Astrocyte (in vitro differentiated cells and primary cell): ENCODE measurements at regions not wholly inside any gene's neighbourhood (a gene's known extent, or its start where the extent isn't known, plus 50 kb on each side); places are given as distances from the start of the nearest gene placed in this dataset.

Experiments
- DNase-seq: peaks from one replicate; pipeline ENCODE4 v3.0.0-alpha.2; 2010; ENCODE audit warnings: low read depth
- FAIRE-seq: peaks from 2 replicates; lab custom pipeline; 2011; peaks lifted over from hg19 to GRCh38; lab: Jason Lieb, UNC
- H2AFZ ChIP-seq: 2 replicates; pipeline ENCODE4 v1.6.0; 2012; ENCODE audit warnings: low read depth, low read length, inconsistent platforms
- H3K27ac ChIP-seq: 2 replicates; pipeline ENCODE4 v1.5.1; 2011; ENCODE audit warnings: low read depth, low read length, inconsistent platforms
- H3K27me3 ChIP-seq: 2 replicates; pipeline ENCODE4 v1.6.0; 2011; ENCODE audit warnings: low read length, inconsistent platforms; ENCODE audit not compliant: insufficient read depth
- H3K36me3 ChIP-seq: 2 replicates; pipeline ENCODE4 v1.5.1; 2011; ENCODE audit warnings: low read length, inconsistent platforms; ENCODE audit not compliant: insufficient read depth
- H3K4me1 ChIP-seq: 2 replicates; pipeline ENCODE4 v1.5.1; 2011; ENCODE audit warnings: low read length, inconsistent platforms; ENCODE audit not compliant: insufficient read depth
- H3K4me2 ChIP-seq: 2 replicates; pipeline ENCODE4 v1.6.0; 2012; ENCODE audit warnings: low read length, inconsistent platforms
- H3K4me3 ChIP-seq: 2 replicates; pipeline ENCODE4 v1.5.1; 2011; ENCODE audit warnings: low read depth, mild to moderate bottlenecking, low read length, inconsistent platforms; ENCODE audit not compliant: insufficient read depth
- H3K79me2 ChIP-seq: 2 replicates; pipeline ENCODE4 v1.6.0; 2012; ENCODE audit warnings: mild to moderate bottlenecking, low read length, inconsistent platforms; ENCODE audit not compliant: insufficient read depth
- H3K9ac ChIP-seq: 2 replicates; pipeline ENCODE4 v1.6.0; 2012; ENCODE audit warnings: mild to moderate bottlenecking, low read length, inconsistent platforms
- H3K9me3 ChIP-seq: 2 replicates; pipeline ENCODE4 v1.5.1; 2012; ENCODE audit warnings: low read depth, mild to moderate bottlenecking, low read length, inconsistent platforms; ENCODE audit not compliant: insufficient read depth
- H4K20me1 ChIP-seq: 2 replicates; pipeline ENCODE4 v1.6.0; 2012; ENCODE audit warnings: low read length, inconsistent platforms; ENCODE audit not compliant: insufficient read depth
- H3K27ac Mint-ChIP-seq: one replicate; pipeline ENCODE4 v1.8.0; 2021; ENCODE audit warnings: mild to moderate bottlenecking, mixed read lengths; ENCODE audit not compliant: unreplicated experiment
- H3K27me3 Mint-ChIP-seq: one replicate; pipeline ENCODE4 v1.8.0; 2021; ENCODE audit warnings: low read depth, mixed read lengths; ENCODE audit not compliant: unreplicated experiment
- H3K36me3 Mint-ChIP-seq: one replicate; pipeline ENCODE4 v1.8.0; 2021; ENCODE audit warnings: low read depth, mixed read lengths; ENCODE audit not compliant: unreplicated experiment
- H3K4me1 Mint-ChIP-seq: one replicate; pipeline ENCODE4 v1.8.0; 2021; ENCODE audit warnings: low read depth, mixed read lengths; ENCODE audit not compliant: unreplicated experiment
- H3K4me3 Mint-ChIP-seq: one replicate; pipeline ENCODE4 v1.8.0; 2021; ENCODE audit warnings: mild to moderate bottlenecking, moderate library complexity, mixed read lengths; ENCODE audit not compliant: unreplicated experiment
- H3K9me3 Mint-ChIP-seq: one replicate; pipeline ENCODE4 v1.8.0; 2021; ENCODE audit warnings: mild to moderate bottlenecking, mixed read lengths; ENCODE audit not compliant: unreplicated experiment
- EZH2 ChIP-seq: IDR thresholded peaks from 2 replicates; pipeline ENCODE4 v1.6.1; 2012; ENCODE audit warnings: mild to moderate bottlenecking, low read length, inconsistent platforms; ENCODE audit not compliant: insufficient read depth
- TF ChIP-seq, protein P1 (sequence below): IDR thresholded peaks from 2 replicates; pipeline ENCODE4 v1.5.1; 2011; ENCODE audit warnings: low read depth, mild to moderate bottlenecking, inconsistent platforms, low read length, moderate library complexity; ENCODE audit not compliant: insufficient read depth

GRCh38 chr14:94926176-94926575, 156.3 kb upstream of the GSC start:
- no peak overlapping the region for H3K27ac Mint-ChIP-seq
- no peaks in the 10 kb centered on the region for H3K4me1 Mint-ChIP-seq
- Histone ChIP-seq H3K9me3 (no peaks in the 10 kb centered on the region), H2AFZ (no peak overlapping the region), H3K27ac (no peak overlapping the region), H3K4me3 (no peak overlapping the region), H3K79me2 (no peaks in the 10 kb centered on the region), H3K4me2 (no peak overlapping the region), H4K20me1 (no peaks in the 10 kb centered on the region), H3K36me3 (no peaks in the 10 kb centered on the region), H3K9ac (no peak overlapping the region), H3K4me1 (no peaks in the 10 kb centered on the region), H3K27me3 (no peaks in the 10 kb centered on the region)
- no peak for TF ChIP-seq EZH2
- TF ChIP-seq, protein P1, sequence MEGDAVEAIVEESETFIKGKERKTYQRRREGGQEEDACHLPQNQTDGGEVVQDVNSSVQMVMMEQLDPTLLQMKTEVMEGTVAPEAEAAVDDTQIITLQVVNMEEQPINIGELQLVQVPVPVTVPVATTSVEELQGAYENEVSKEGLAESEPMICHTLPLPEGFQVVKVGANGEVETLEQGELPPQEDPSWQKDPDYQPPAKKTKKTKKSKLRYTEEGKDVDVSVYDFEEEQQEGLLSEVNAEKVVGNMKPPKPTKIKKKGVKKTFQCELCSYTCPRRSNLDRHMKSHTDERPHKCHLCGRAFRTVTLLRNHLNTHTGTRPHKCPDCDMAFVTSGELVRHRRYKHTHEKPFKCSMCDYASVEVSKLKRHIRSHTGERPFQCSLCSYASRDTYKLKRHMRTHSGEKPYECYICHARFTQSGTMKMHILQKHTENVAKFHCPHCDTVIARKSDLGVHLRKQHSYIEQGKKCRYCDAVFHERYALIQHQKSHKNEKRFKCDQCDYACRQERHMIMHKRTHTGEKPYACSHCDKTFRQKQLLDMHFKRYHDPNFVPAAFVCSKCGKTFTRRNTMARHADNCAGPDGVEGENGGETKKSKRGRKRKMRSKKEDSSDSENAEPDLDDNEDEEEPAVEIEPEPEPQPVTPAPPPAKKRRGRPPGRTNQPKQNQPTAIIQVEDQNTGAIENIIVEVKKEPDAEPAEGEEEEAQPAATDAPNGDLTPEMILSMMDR: no peak
- DNase-seq: no peak
- no peak overlapping the region for H3K4me3 Mint-ChIP-seq
- no peaks in the 10 kb centered on the region for H3K36me3 Mint-ChIP-seq
- peaks cover 8% of the 10 kb centered on the region for H3K9me3 Mint-ChIP-seq
- peaks cover 16% of the 10 kb centered on the region for H3K27me3 Mint-ChIP-seq
- no peak for FAIRE-seq

DNA sequence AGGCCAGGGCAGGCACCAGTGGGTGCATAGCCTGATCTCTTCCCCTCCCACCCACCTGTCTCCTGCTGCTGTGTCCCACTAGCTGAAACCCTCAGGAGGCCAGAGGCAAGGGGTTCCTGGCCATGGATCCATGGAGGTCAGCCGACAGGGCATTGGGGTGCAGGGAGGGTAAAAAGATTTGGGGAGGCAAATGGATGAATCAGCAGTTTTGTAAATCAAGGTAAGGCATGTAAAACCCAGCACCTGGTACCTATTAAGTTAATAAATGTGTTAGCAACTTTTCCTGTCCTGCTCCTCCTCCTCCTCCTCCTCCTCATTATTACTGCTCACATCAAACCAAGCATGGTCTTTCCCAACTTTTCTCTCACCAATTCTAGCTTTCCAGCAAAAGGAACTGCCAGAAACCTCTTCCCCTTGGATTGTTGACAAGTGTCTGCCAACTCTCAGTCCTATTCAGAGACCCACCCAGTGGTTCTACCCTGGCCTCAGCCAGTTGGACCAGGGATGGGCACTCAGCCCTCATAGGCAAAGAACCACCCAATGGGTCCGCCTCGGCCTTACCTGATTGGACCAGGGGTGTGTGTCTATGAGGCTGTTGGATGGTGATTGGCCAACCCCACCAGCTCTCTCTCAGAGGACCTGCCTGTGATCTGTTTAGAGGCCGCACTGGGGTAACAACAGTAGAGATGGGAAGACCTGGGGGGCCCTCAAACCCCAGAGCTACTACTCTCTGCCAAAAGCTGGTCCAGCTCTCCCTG, 155.7 kb upstream of the GSC start:
- peaks cover 8% of the 10 kb centered on the region for H3K9me3 Mint-ChIP-seq
- FAIRE-seq (no peak), DNase-seq (no peak)
- no peaks in the 10 kb centered on the region for H3K4me1 Mint-ChIP-seq
- Histone ChIP-seq H3K79me2 (no peaks in the 10 kb centered on the region), H4K20me1 (no peaks in the 10 kb centered on the region), H3K27me3 (no peaks in the 10 kb centered on the region), H3K4me3 (no peak overlapping the region), H3K9ac (no peak overlapping the region), H2AFZ (no peak overlapping the region), H3K4me2 (no peak overlapping the region), H3K36me3 (no peaks in the 10 kb centered on the region), H3K4me1 (no peaks in the 10 kb centered on the region), H3K27ac (no peak overlapping the region), H3K9me3 (no peaks in the 10 kb centered on the region)
- H3K27me3 Mint-ChIP-seq: peaks cover 11% of the 10 kb centered on the region
- no peak overlapping the region for H3K27ac Mint-ChIP-seq
- H3K36me3 Mint-ChIP-seq: no peaks in the 10 kb centered on the region
- no peak for TF ChIP-seq EZH2
- TF ChIP-seq, protein P1: no peak
- no peak overlapping the region for H3K4me3 Mint-ChIP-seq

GRCh38 chr14:94924189-94924588, 154.3 kb upstream of the GSC start:
- DNase-seq (no peak), FAIRE-seq (no peak)
- Histone ChIP-seq H3K79me2 (no peaks in the 10 kb centered on the region), H4K20me1 (no peaks in the 10 kb centered on the region), H3K9ac (no peak overlapping the region), H3K4me1 (no peaks in the 10 kb centered on the region), H3K4me3 (no peak overlapping the region), H3K36me3 (no peaks in the 10 kb centered on the region), H3K27me3 (no peaks in the 10 kb centered on the region), H3K9me3 (no peaks in the 10 kb centered on the region), H3K27ac (no peak overlapping the region), H2AFZ (no peak overlapping the region), H3K4me2 (no peak overlapping the region)
- H3K27me3 Mint-ChIP-seq: peaks cover 8% of the 10 kb centered on the region
- no peaks in the 10 kb centered on the region for H3K36me3 Mint-ChIP-seq
- H3K4me1 Mint-ChIP-seq: no peaks in the 10 kb centered on the region
- H3K27ac Mint-ChIP-seq: no peak overlapping the region
- H3K4me3 Mint-ChIP-seq: no peak overlapping the region
- H3K9me3 Mint-ChIP-seq: peaks cover 8% of the 10 kb centered on the region
- TF ChIP-seq EZH2: no peak
- TF ChIP-seq, protein P1: no peak
